Ishikawa (cell line): ENCODE measurements at regions not wholly inside any gene's neighbourhood (a gene's known extent, or its start where the extent isn't known, plus 50 kb on each side); places are given as distances from the start of the nearest gene placed in this dataset.

Experiments used
- CEBPB ChIP-seq: IDR thresholded peaks from 2 replicates; pipeline ENCODE4 v1.6.1; 2012
- EGR1 ChIP-seq: IDR thresholded peaks from 2 replicates; pipeline ENCODE4 v1.6.1; 2012

- TF ChIP-seq CEBPB (no peak), EGR1 (no peak)
Measured at GRCh38 chr5:101176605-101177004, 273.5 kb upstream of the ST8SIA4 start.
